ENCODE measurements at regions not wholly inside any gene's neighbourhood (a gene's known extent, or its start where the extent isn't known, plus 50 kb on each side); places are given as distances from the start of the nearest gene placed in this dataset.
"Not testable (repeated sequence)": the region's sequence is repeated elsewhere in the genome, so short reads cannot be mapped to it uniquely, and the experiment has no call there.

GRCh38 chr9:95570150-95570549, 53.4 kb upstream of the PTCH1 start:
- no peaks in the 10 kb centered on the region; the same call in 1 of the 2 replicates for H3K9me3 ChIP-seq (ENCODE audit: control insufficient read depth, insufficient read depth, low read length)
- no peaks in the 10 kb centered on the region for H3F3A ChIP-seq (ENCODE audit: control insufficient read depth, insufficient read depth)
- H3K27ac ChIP-seq (ENCODE audit: low read depth, low read length): no peak overlapping the region
- H4K20me1 ChIP-seq (ENCODE audit: control insufficient read depth, insufficient read depth, low read depth, low read length): no peaks in the 10 kb centered on the region
- no peaks in the 10 kb centered on the region for H3K9me2 ChIP-seq (replicated peaks; ENCODE audit: control insufficient read depth, low read length)
- H3K4me2 ChIP-seq (ENCODE audit: low read length): no peak overlapping the region
- H3K79me2 ChIP-seq (ENCODE audit: control insufficient read depth, low read length): no peaks in the 10 kb centered on the region
- no peaks in the 10 kb centered on the region for H3K36me3 ChIP-seq (ENCODE audit: control insufficient read depth, low read length)
- no peaks in the 10 kb centered on the region for H3K27me3 ChIP-seq (ENCODE audit: control insufficient read depth, low read length)
- H3K4me3 ChIP-seq (ENCODE audit: low read length): no peak overlapping the region
- no peaks in the 10 kb centered on the region for H3K4me1 ChIP-seq (ENCODE audit: control insufficient read depth, low read length)
- TF ChIP-seq EZH2phosphoT487 (IDR thresholded peaks at IDR 0.05; ENCODE audit: borderline replicate concordance, low read length): no peak

- H3K36me3 ChIP-seq (ENCODE audit: control insufficient read depth, low read length); H3K27ac ChIP-seq (ENCODE audit: low read depth, low read length); H3F3A ChIP-seq (ENCODE audit: control insufficient read depth, insufficient read depth); H3K27me3 ChIP-seq (ENCODE audit: control insufficient read depth, low read length); H3K9me2 ChIP-seq (replicated peaks; ENCODE audit: control insufficient read depth, low read length); H4K20me1 ChIP-seq (ENCODE audit: control insufficient read depth, insufficient read depth, low read depth, low read length); H3K9me3 ChIP-seq (ENCODE audit: control insufficient read depth, insufficient read depth, low read length); H3K4me1 ChIP-seq (ENCODE audit: control insufficient read depth, low read length); H3K79me2 ChIP-seq (ENCODE audit: control insufficient read depth, low read length); H3K4me3 ChIP-seq (ENCODE audit: low read length); H3K4me2 ChIP-seq (ENCODE audit: low read length): not testable (repeated sequence)
Observed at GRCh38 chr9:95568735-95569134, 52.0 kb upstream of the PTCH1 start.
